ENCODE measurements at regions not wholly inside any gene's neighbourhood (a gene's known extent, or its start where the extent isn't known, plus 50 kb on each side); places are given as distances from the start of the nearest gene placed in this dataset.
"Not testable (repeated sequence)": the region's sequence is repeated elsewhere in the genome, so short reads cannot be mapped to it uniquely, and the experiment has no call there.

GRCh38 chr9:62526306-62526705 is 1336.5 kb downstream of the SPATA31A7 start:
- not testable (repeated sequence) for H3K9ac ChIP-seq (ENCODE audit: insufficient read depth, low read length); H3K4me2 ChIP-seq (ENCODE audit: extremely low read depth, insufficient read depth, low read length); H3K27ac ChIP-seq (ENCODE audit: insufficient read depth, low read length); H3K36me3 ChIP-seq (ENCODE audit: control insufficient read depth, insufficient read depth, low read length); DNase-seq (ENCODE audit: low read depth in 2 of 2); H2AFZ ChIP-seq (ENCODE audit: low read length); H3K79me2 ChIP-seq (ENCODE audit: control insufficient read depth, insufficient read depth, low read length); H3K9me3 ChIP-seq (ENCODE audit: control insufficient read depth, insufficient read depth, low read depth, low read length); H4K20me1 ChIP-seq (ENCODE audit: control insufficient read depth, extremely low read depth, insufficient read depth, low read length); H3K27me3 ChIP-seq (ENCODE audit: control insufficient read depth, insufficient read depth, low read length); H3K4me1 ChIP-seq (ENCODE audit: control insufficient read depth, extremely low read depth, insufficient read depth, low read length); H3K4me3 ChIP-seq (replicated peaks in 1 of 4; ENCODE audit: control extremely low read depth in 1 of 4, insufficient read depth in 1 of 4, low read depth in 3 of 4, low read length in 4 of 4)

GRCh38 chr9:62532162-62532776 is 1342.4 kb downstream of the SPATA31A7 start:
- not testable (repeated sequence) for H3K9me3 ChIP-seq (ENCODE audit: control insufficient read depth, insufficient read depth, low read depth, low read length); H3K27me3 ChIP-seq (ENCODE audit: control insufficient read depth, insufficient read depth, low read length); H3K36me3 ChIP-seq (ENCODE audit: control insufficient read depth, insufficient read depth, low read length); H4K20me1 ChIP-seq (ENCODE audit: control insufficient read depth, extremely low read depth, insufficient read depth, low read length); H2AFZ ChIP-seq (ENCODE audit: low read length); DNase-seq (ENCODE audit: low read depth in 2 of 2); H3K79me2 ChIP-seq (ENCODE audit: control insufficient read depth, insufficient read depth, low read length); H3K27ac ChIP-seq (ENCODE audit: insufficient read depth, low read length); H3K4me1 ChIP-seq (ENCODE audit: control insufficient read depth, extremely low read depth, insufficient read depth, low read length); H3K4me2 ChIP-seq (ENCODE audit: extremely low read depth, insufficient read depth, low read length); H3K9ac ChIP-seq (ENCODE audit: insufficient read depth, low read length)
- H3K4me3 ChIP-seq (replicated peaks in 1 of 4; ENCODE audit: control extremely low read depth in 1 of 4, insufficient read depth in 1 of 4, low read depth in 3 of 4, low read length in 4 of 4), result peak overlapping the region in 1 of 4 experiments; percentile 46

DNA sequence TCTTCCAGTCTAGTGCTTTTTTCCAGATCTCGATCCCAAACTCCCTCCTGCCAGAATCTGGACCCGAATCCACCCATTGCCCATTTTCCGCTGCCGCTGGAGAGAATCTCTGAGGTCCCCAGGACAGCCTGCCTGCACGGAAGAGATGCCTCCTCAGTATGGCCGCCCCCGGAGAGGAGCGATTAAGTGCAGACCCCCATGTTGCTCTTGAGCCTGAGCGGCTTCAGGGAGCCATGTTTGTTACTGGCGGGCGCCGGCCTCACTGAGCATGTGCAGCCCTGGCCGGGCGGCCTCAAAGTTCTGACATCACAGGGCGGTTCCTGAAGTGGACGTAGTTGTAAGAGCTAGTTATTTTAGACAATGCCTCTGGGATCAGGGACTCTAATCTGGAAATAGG is 1342.9 kb downstream of the SPATA31A7 start:
- not testable (repeated sequence) for H2AFZ ChIP-seq (ENCODE audit: low read length); H3K79me2 ChIP-seq (ENCODE audit: control insufficient read depth, insufficient read depth, low read length); H3K9me3 ChIP-seq (ENCODE audit: control insufficient read depth, insufficient read depth, low read depth, low read length); H3K9ac ChIP-seq (ENCODE audit: insufficient read depth, low read length); H3K4me2 ChIP-seq (ENCODE audit: extremely low read depth, insufficient read depth, low read length); DNase-seq (ENCODE audit: low read depth in 2 of 2); H3K27me3 ChIP-seq (ENCODE audit: control insufficient read depth, insufficient read depth, low read length); H3K27ac ChIP-seq (ENCODE audit: insufficient read depth, low read length); H3K4me1 ChIP-seq (ENCODE audit: control insufficient read depth, extremely low read depth, insufficient read depth, low read length); H3K36me3 ChIP-seq (ENCODE audit: control insufficient read depth, insufficient read depth, low read length); H4K20me1 ChIP-seq (ENCODE audit: control insufficient read depth, extremely low read depth, insufficient read depth, low read length)
- H3K4me3 ChIP-seq (replicated peaks in 1 of 4; ENCODE audit: control extremely low read depth in 1 of 4, insufficient read depth in 1 of 4, low read depth in 3 of 4, low read length in 4 of 4), result peak overlapping the region in 1 of 4 experiments; percentile 49

DNA sequence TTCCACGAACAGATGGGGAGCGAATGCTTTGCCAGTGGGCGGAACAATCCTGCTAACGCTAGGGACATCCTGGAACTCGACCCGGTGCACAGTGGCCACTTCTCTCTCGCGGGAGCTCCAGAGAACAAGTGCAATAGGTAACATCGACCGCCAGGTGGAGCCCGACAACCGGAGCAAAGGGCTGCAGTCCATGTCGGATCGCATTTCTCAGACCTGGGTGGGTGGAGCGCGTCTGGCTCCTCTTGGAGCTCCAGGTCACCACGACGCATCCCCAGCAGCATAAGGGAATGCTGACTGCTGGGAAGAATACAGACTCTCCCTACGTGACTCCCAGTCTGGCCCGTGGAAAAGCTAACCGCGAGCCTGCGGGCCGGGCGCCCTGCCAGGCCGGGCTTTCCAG is 1360.7 kb downstream of the SPATA31A7 start:
- H3K79me2 ChIP-seq (ENCODE audit: control insufficient read depth, insufficient read depth, low read length); H3K9ac ChIP-seq (ENCODE audit: insufficient read depth, low read length); H3K27me3 ChIP-seq (ENCODE audit: control insufficient read depth, insufficient read depth, low read length); H3K4me3 ChIP-seq (replicated peaks in 1 of 4; ENCODE audit: control extremely low read depth in 1 of 4, insufficient read depth in 1 of 4, low read depth in 3 of 4, low read length in 4 of 4); H2AFZ ChIP-seq (ENCODE audit: low read length); H3K4me1 ChIP-seq (ENCODE audit: control insufficient read depth, extremely low read depth, insufficient read depth, low read length); DNase-seq (ENCODE audit: low read depth in 2 of 2); H3K36me3 ChIP-seq (ENCODE audit: control insufficient read depth, insufficient read depth, low read length); H3K9me3 ChIP-seq (ENCODE audit: control insufficient read depth, insufficient read depth, low read depth, low read length); H3K4me2 ChIP-seq (ENCODE audit: extremely low read depth, insufficient read depth, low read length); H4K20me1 ChIP-seq (ENCODE audit: control insufficient read depth, extremely low read depth, insufficient read depth, low read length); H3K27ac ChIP-seq (ENCODE audit: insufficient read depth, low read length): not testable (repeated sequence)

- not testable (repeated sequence) for H3K36me3 ChIP-seq (ENCODE audit: control insufficient read depth, insufficient read depth, low read length); H3K9ac ChIP-seq (ENCODE audit: insufficient read depth, low read length); H4K20me1 ChIP-seq (ENCODE audit: control insufficient read depth, extremely low read depth, insufficient read depth, low read length); DNase-seq (ENCODE audit: low read depth in 2 of 2); H3K79me2 ChIP-seq (ENCODE audit: control insufficient read depth, insufficient read depth, low read length); H3K4me2 ChIP-seq (ENCODE audit: extremely low read depth, insufficient read depth, low read length); H3K27ac ChIP-seq (ENCODE audit: insufficient read depth, low read length); H3K9me3 ChIP-seq (ENCODE audit: control insufficient read depth, insufficient read depth, low read depth, low read length); H3K27me3 ChIP-seq (ENCODE audit: control insufficient read depth, insufficient read depth, low read length); H2AFZ ChIP-seq (ENCODE audit: low read length); H3K4me1 ChIP-seq (ENCODE audit: control insufficient read depth, extremely low read depth, insufficient read depth, low read length); H3K4me3 ChIP-seq (replicated peaks in 1 of 4; ENCODE audit: control extremely low read depth in 1 of 4, insufficient read depth in 1 of 4, low read depth in 3 of 4, low read length in 4 of 4)
Observed at GRCh38 chr9:62560603-62561002, 1370.8 kb downstream of the SPATA31A7 start.

DNA sequence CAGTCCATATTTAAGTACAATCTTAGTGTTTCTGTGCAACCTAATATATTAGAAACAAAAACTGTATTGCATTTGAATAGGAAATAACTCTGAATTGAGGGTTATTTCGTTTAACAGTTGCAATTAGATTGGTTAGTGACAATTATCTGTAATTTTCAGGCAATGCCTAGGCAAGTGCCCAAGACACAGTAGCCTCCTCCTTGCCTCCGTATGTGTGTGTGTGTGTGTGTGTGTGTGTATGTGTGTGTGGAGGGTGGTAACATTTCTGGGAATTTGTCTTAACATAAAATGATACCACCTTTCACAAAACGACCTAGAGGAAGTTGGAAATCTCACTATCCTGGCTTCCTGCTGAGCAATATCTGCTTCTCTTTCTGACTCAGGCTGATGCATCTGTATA is 1375.3 kb downstream of the SPATA31A7 start:
- not testable (repeated sequence) for H4K20me1 ChIP-seq (ENCODE audit: control insufficient read depth, extremely low read depth, insufficient read depth, low read length); H3K9me3 ChIP-seq (ENCODE audit: control insufficient read depth, insufficient read depth, low read depth, low read length); H3K9ac ChIP-seq (ENCODE audit: insufficient read depth, low read length); DNase-seq (ENCODE audit: low read depth in 2 of 2); H2AFZ ChIP-seq (ENCODE audit: low read length); H3K36me3 ChIP-seq (ENCODE audit: control insufficient read depth, insufficient read depth, low read length); H3K27ac ChIP-seq (ENCODE audit: insufficient read depth, low read length); H3K79me2 ChIP-seq (ENCODE audit: control insufficient read depth, insufficient read depth, low read length); H3K27me3 ChIP-seq (ENCODE audit: control insufficient read depth, insufficient read depth, low read length); H3K4me1 ChIP-seq (ENCODE audit: control insufficient read depth, extremely low read depth, insufficient read depth, low read length); H3K4me3 ChIP-seq (replicated peaks in 1 of 4; ENCODE audit: control extremely low read depth in 1 of 4, insufficient read depth in 1 of 4, low read depth in 3 of 4, low read length in 4 of 4); H3K4me2 ChIP-seq (ENCODE audit: extremely low read depth, insufficient read depth, low read length)

GRCh38 chr9:62566430-62566829 is 1376.6 kb downstream of the SPATA31A7 start:
- not testable (repeated sequence) for DNase-seq (ENCODE audit: low read depth in 2 of 2); H3K36me3 ChIP-seq (ENCODE audit: control insufficient read depth, insufficient read depth, low read length); H3K79me2 ChIP-seq (ENCODE audit: control insufficient read depth, insufficient read depth, low read length); H3K4me2 ChIP-seq (ENCODE audit: extremely low read depth, insufficient read depth, low read length); H3K4me1 ChIP-seq (ENCODE audit: control insufficient read depth, extremely low read depth, insufficient read depth, low read length); H3K9me3 ChIP-seq (ENCODE audit: control insufficient read depth, insufficient read depth, low read depth, low read length); H3K27me3 ChIP-seq (ENCODE audit: control insufficient read depth, insufficient read depth, low read length); H3K27ac ChIP-seq (ENCODE audit: insufficient read depth, low read length); H3K4me3 ChIP-seq (replicated peaks in 1 of 4; ENCODE audit: control extremely low read depth in 1 of 4, insufficient read depth in 1 of 4, low read depth in 3 of 4, low read length in 4 of 4); H4K20me1 ChIP-seq (ENCODE audit: control insufficient read depth, extremely low read depth, insufficient read depth, low read length); H3K9ac ChIP-seq (ENCODE audit: insufficient read depth, low read length); H2AFZ ChIP-seq (ENCODE audit: low read length)

Measured in fibroblast of lung (primary cell).